Vagina (tissue), 2 donors: ENCODE measurements at regions not wholly inside any gene's neighbourhood (a gene's known extent, or its start where the extent isn't known, plus 50 kb on each side); places are given as distances from the start of the nearest gene placed in this dataset.

Source experiments
- POLR2A ChIP-seq, 2 donors: fragments of 450-650 bp; IDR thresholded peaks; one replicate each; pipeline ENCODE4 v1.6.1; 2017; ENCODE audit warnings: antibody characterized with exemption in 2 of 2, mild to moderate bottlenecking in 2 of 2, moderate library complexity in 2 of 2
- TF ChIP-seq, protein P1 (sequence below), 3 experiments: fragments of 450-650 bp in 2 of 3; fragments of 200-600 bp in 1 of 3; sonication (generic) in 1 of 3; IDR thresholded peaks; one replicate each; pipeline ENCODE4 v1.5.1; 2017 to 2019; ENCODE audit warnings: antibody characterized with exemption in 3 of 3, mild to moderate bottlenecking in 2 of 3, moderate library complexity in 2 of 3

- no peak for TF ChIP-seq POLR2A (IDR thresholded peaks at IDR 0.05)
- TF ChIP-seq, protein P1, sequence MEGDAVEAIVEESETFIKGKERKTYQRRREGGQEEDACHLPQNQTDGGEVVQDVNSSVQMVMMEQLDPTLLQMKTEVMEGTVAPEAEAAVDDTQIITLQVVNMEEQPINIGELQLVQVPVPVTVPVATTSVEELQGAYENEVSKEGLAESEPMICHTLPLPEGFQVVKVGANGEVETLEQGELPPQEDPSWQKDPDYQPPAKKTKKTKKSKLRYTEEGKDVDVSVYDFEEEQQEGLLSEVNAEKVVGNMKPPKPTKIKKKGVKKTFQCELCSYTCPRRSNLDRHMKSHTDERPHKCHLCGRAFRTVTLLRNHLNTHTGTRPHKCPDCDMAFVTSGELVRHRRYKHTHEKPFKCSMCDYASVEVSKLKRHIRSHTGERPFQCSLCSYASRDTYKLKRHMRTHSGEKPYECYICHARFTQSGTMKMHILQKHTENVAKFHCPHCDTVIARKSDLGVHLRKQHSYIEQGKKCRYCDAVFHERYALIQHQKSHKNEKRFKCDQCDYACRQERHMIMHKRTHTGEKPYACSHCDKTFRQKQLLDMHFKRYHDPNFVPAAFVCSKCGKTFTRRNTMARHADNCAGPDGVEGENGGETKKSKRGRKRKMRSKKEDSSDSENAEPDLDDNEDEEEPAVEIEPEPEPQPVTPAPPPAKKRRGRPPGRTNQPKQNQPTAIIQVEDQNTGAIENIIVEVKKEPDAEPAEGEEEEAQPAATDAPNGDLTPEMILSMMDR (IDR thresholded peaks at IDR 0.05) = no peak
Observed at GRCh38 chr2:65916177-65916576, 483.8 kb upstream of the SPRED2 start.
